Panc1 (cell line): ENCODE measurements at regions not wholly inside any gene's neighbourhood (a gene's known extent, or its start where the extent isn't known, plus 50 kb on each side); places are given as distances from the start of the nearest gene placed in this dataset.

ENCODE experiments used
- ATAC-seq: fragments of 200-7000 bp; cut with Tn5 transposase; 2 replicates; pipeline ENCODE4 v1.9.1; 2020; ENCODE audit warnings: mild to moderate bottlenecking, moderate library complexity
- BruUV-seq: library from RNA; stranded (reverse); fragments of 400-500 nt; replicated peaks from 2 replicates; lab custom pipeline; 2021; lab: Mats Ljungman, UMichigan
- CTCF ChIA-PET: fragments of 300-600 bp; sonication (Branson Sonifier 250); formaldehyde crosslinking; loops from one replicate; lab custom pipeline; 2022; ENCODE audit warnings: antibody characterized with exemption; lab: Charles Lee
- POLR2A ChIA-PET: fragments of 300-600 bp; sonication (Branson Sonifier 250); formaldehyde crosslinking; loops from one replicate; lab custom pipeline; 2022; ENCODE audit warnings: antibody characterized with exemption; lab: Charles Lee
- DNase-seq: peaks from one replicate; pipeline ENCODE4 v3.0.0-alpha.2; 2010; ENCODE audit warnings: low read depth, low spot score
- H3K27ac ChIP-seq: 2 replicates; pipeline ENCODE4 v1.5.1; 2011; ENCODE audit warnings: mild to moderate bottlenecking, low read length, inconsistent platforms
- H3K27me3 ChIP-seq: fragments of 200-500 bp; sonication (Bioruptor generic); 2 replicates; pipeline ENCODE4 v1.6.0; 2014; ENCODE audit warnings: low read length, inconsistent platforms; ENCODE audit not compliant: control insufficient read depth, insufficient read depth
- H3K36me3 ChIP-seq: fragments of 200-500 bp; sonication (Bioruptor generic); 2 replicates; pipeline ENCODE4 v1.5.1; 2014; ENCODE audit warnings: inconsistent platforms, mild to moderate bottlenecking, low read length, moderate library complexity; ENCODE audit not compliant: control insufficient read depth, insufficient read depth
- H3K4me1 ChIP-seq: 2 replicates; pipeline ENCODE4 v1.5.1; 2011; ENCODE audit warnings: inconsistent platforms, mild to moderate bottlenecking, low read length, moderate library complexity; ENCODE audit not compliant: control insufficient read depth, insufficient read depth
- H3K4me3 ChIP-seq, 2 experiments: 2 replicates each; pipeline ENCODE4 v1.5.1; 2011 to 2012; ENCODE audit warnings: low read depth in 2 of 2, low read length in 2 of 2, mild to moderate bottlenecking in 2 of 2, inconsistent platforms in 1 of 2, moderate library complexity in 1 of 2
- H3K9me3 ChIP-seq: fragments of 200-500 bp; sonication (Bioruptor generic); 2 replicates; pipeline ENCODE4 v1.5.1; 2014; ENCODE audit warnings: low read depth, mild to moderate bottlenecking, inconsistent platforms, low read length, moderate library complexity; ENCODE audit not compliant: control insufficient read depth, insufficient read depth
- POLR2AphosphoS5 ChIP-seq: IDR thresholded peaks from 2 replicates; pipeline ENCODE4 v1.6.1; 2012; ENCODE audit warnings: mild to moderate bottlenecking, low read depth, low read length, moderate library complexity
- REST ChIP-seq, 2 experiments: IDR thresholded peaks; 2 replicates each; pipeline ENCODE4 v1.6.1; 2011 to 2012; ENCODE audit warnings: low read depth in 2 of 2, control low read depth in 1 of 2, low read length in 1 of 2, mild to moderate bottlenecking in 1 of 2, moderate library complexity in 1 of 2; ENCODE audit not compliant: insufficient read depth in 1 of 2
- SIN3A ChIP-seq: IDR thresholded peaks from 2 replicates; pipeline ENCODE4 v1.6.1; 2012; ENCODE audit warnings: low read depth, mild to moderate bottlenecking, low read length, moderate library complexity, borderline replicate concordance; ENCODE audit not compliant: insufficient read depth
- TCF7L2 ChIP-seq: IDR thresholded peaks from 2 replicates; pipeline ENCODE4 v1.6.1; 2011; ENCODE audit warnings: mild to moderate bottlenecking, low read depth, low read length, inconsistent platforms
- in situ Hi-C: cut with HindIII; loops from 2 replicates; pipeline ENCODE4 v1.10.0; 2016; ENCODE audit warnings: low sequenced_read_pairs, low pct_unique_long_range_greater_than_20kb
- intact Hi-C: fragments of 100-400 bp; cut with micrococcal nuclease; formaldehyde crosslinking; loops from one replicate; pipeline ENCODE4 v1.10.0; 2022; ENCODE audit not compliant: unreplicated experiment
- TF ChIP-seq, protein P1 (sequence below): fragments of 450-650 bp; IDR thresholded peaks from 2 replicates; pipeline ENCODE4 v1.5.1; 2017; ENCODE audit warnings: mild to moderate bottlenecking

- in situ Hi-C loops, result no loop called here
- ChIA-PET CTCF (no interaction called here), POLR2A (no interaction called here)
- DNase-seq, result no peak
- H3K9me3 ChIP-seq, result no peaks in the 10 kb centered on the region
- no peak overlapping the region for H3K4me3 ChIP-seq
- no peak overlapping the region for H3K27ac ChIP-seq
- no peaks in the 10 kb centered on the region for H3K27me3 ChIP-seq
- no peak for ATAC-seq
- BruUV-seq, result no TSS peak
- TF ChIP-seq, protein P1, sequence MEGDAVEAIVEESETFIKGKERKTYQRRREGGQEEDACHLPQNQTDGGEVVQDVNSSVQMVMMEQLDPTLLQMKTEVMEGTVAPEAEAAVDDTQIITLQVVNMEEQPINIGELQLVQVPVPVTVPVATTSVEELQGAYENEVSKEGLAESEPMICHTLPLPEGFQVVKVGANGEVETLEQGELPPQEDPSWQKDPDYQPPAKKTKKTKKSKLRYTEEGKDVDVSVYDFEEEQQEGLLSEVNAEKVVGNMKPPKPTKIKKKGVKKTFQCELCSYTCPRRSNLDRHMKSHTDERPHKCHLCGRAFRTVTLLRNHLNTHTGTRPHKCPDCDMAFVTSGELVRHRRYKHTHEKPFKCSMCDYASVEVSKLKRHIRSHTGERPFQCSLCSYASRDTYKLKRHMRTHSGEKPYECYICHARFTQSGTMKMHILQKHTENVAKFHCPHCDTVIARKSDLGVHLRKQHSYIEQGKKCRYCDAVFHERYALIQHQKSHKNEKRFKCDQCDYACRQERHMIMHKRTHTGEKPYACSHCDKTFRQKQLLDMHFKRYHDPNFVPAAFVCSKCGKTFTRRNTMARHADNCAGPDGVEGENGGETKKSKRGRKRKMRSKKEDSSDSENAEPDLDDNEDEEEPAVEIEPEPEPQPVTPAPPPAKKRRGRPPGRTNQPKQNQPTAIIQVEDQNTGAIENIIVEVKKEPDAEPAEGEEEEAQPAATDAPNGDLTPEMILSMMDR, result no peak
- no peak for TF ChIP-seq POLR2AphosphoS5
- no peak for TF ChIP-seq SIN3A
- no peak for TF ChIP-seq REST (IDR thresholded peaks at IDR 0.05; ENCODE audit: insufficient read depth in 1 of 2, low read depth in 2 of 2, low read length in 1 of 2)
- TF ChIP-seq TCF7L2, result no peak
- no peaks in the 10 kb centered on the region for H3K4me1 ChIP-seq
- intact Hi-C loops, result no loop called here
- H3K36me3 ChIP-seq, result no peaks in the 10 kb centered on the region
Measured at GRCh38 chr5:67588389-67588788, 391.8 kb upstream of the CD180 start.

GRCh38 chr5:67581203-67581602 is 384.6 kb upstream of the CD180 start:
- DNase-seq (no peak), ATAC-seq (no peak)
- POLR2A ChIA-PET, result no interaction called here
- no peaks in the 10 kb centered on the region for H3K36me3 ChIP-seq
- intact Hi-C loops, result no loop called here
- no TSS peak for BruUV-seq
- in situ Hi-C loops, result no loop called here
- no peak overlapping the region for H3K4me3 ChIP-seq
- no peak overlapping the region for H3K27ac ChIP-seq
- H3K4me1 ChIP-seq, result no peaks in the 10 kb centered on the region
- no peaks in the 10 kb centered on the region for H3K9me3 ChIP-seq
- H3K27me3 ChIP-seq, result no peaks in the 10 kb centered on the region
- CTCF ChIA-PET, result no interaction called here
- TF ChIP-seq SIN3A, result no peak
- TF ChIP-seq, protein P1, result no peak
- no peak for TF ChIP-seq REST (IDR thresholded peaks at IDR 0.05; ENCODE audit: insufficient read depth in 1 of 2, low read depth in 2 of 2, low read length in 1 of 2)
- TF ChIP-seq POLR2AphosphoS5, result no peak
- TF ChIP-seq TCF7L2, result no peak
